Transverse colon (tissue), 4 donors: ENCODE measurements at regions not wholly inside any gene's neighbourhood (a gene's known extent, or its start where the extent isn't known, plus 50 kb on each side); places are given as distances from the start of the nearest gene placed in this dataset.
A peak's percentile ranks its signal among the peaks of the same experiment; 100 is the strongest.
"Not testable (repeated sequence)": the region's sequence is repeated elsewhere in the genome, so short reads cannot be mapped to it uniquely, and the experiment has no call there.

Source experiments
- DNase-seq: peaks from one replicate; pipeline ENCODE4 v3.0.0-alpha.2; 2019
- H3K27ac ChIP-seq, 4 donors: fragments of 200-600 bp; sonication (generic); 2 replicates each; pipeline ENCODE4 v1.5.1; 2016 to 2018; ENCODE audit warnings: inconsistent platforms in 4 of 4
- H3K27me3 ChIP-seq: fragments of 200-600 bp; sonication (generic); 2 replicates; pipeline ENCODE4 v1.5.1; 2017; ENCODE audit warnings: inconsistent platforms
- H3K36me3 ChIP-seq, 4 donors: fragments of 200-600 bp; sonication (generic); 2 replicates each; pipeline ENCODE4 v1.5.1; 2017 to 2019; ENCODE audit warnings: inconsistent platforms in 4 of 4
- H3K4me1 ChIP-seq, 4 donors: fragments of 200-600 bp; sonication (generic); 2 replicates each; pipeline ENCODE4 v1.5.1; 2017 to 2020; ENCODE audit warnings: inconsistent platforms in 4 of 4
- H3K4me3 ChIP-seq, 4 donors: fragments of 200-600 bp; sonication (generic); 1 replicate in 1 of 4; 2 replicates in 3 of 4; pipeline versions ENCODE4 v1.5.1 to v1.6.1; 2017 to 2019; ENCODE audit warnings: inconsistent platforms in 4 of 4
- H3K9me3 ChIP-seq, 2 donors: fragments of 200-600 bp; sonication (generic); 2 replicates each; pipeline ENCODE4 v1.5.1; 2017 to 2019; ENCODE audit warnings: inconsistent platforms in 2 of 2
- CTCF ChIP-seq, 5 experiments: fragments of 200-600 bp in 3 of 5; fragments of 450-650 bp in 2 of 5; sonication (generic) in 3 of 5; IDR thresholded peaks; 1 replicate in 2 of 5; 2 replicates in 3 of 5; pipeline ENCODE4 v1.5.1; 2016 to 2017; ENCODE audit warnings: antibody characterized with exemption in 5 of 5, inconsistent platforms in 3 of 5, mild to moderate bottlenecking in 2 of 5, moderate library complexity in 1 of 5
- EP300 ChIP-seq: sonication (generic); formaldehyde crosslinking; IDR thresholded peaks from one replicate; pipeline ENCODE4 v1.6.1; 2017; ENCODE audit warnings: antibody characterized with exemption, low read depth
- POLR2A ChIP-seq: fragments of 450-650 bp; IDR thresholded peaks from one replicate; pipeline ENCODE4 v1.6.1; 2016; ENCODE audit warnings: antibody characterized with exemption, mild to moderate bottlenecking, moderate library complexity
- POLR2AphosphoS5 ChIP-seq, 3 donors: sonication (generic); formaldehyde crosslinking; IDR thresholded peaks; one replicate each; pipeline ENCODE4 v1.6.1; 2016; ENCODE audit warnings: antibody characterized with exemption in 3 of 3
- WGBS, 2 donors: methylation state at CpG; one replicate each; pipeline ENCODE4 v1.1.5; 2018; ENCODE audit warnings: low coverage in 1 of 2; 5-methylcytosine and 5-hydroxymethylcytosine counted together
- in situ Hi-C, 4 donors: fragments of 200-750 bp; cut with MboI; loops; one replicate each; pipeline versions ENCODE4 v1.15.0 to v1.15.1; 2017; ENCODE audit warnings: low sequenced_read_pairs in 3 of 4, low pct_ligation_motif_present in 1 of 4, low pct_unique_long_range_greater_than_20kb in 1 of 4
- intact Hi-C: fragments of 100-400 bp; cut with DNase I; formaldehyde crosslinking; loops from one replicate; pipeline ENCODE4 v1.15.1; 2023; ENCODE audit warnings: low total_unique reads

- Histone ChIP-seq H3K4me3 (no peak overlapping the region), H3K9me3 (no peaks in the 10 kb centered on the region), H3K27ac (no peak overlapping the region), H3K36me3 (no peaks in the 10 kb centered on the region), H3K4me1 (no peaks in the 10 kb centered on the region), H3K27me3 (no peaks in the 10 kb centered on the region)
- WGBS, 2 donors, result 71 to 77% methylated on average over 1 of the region's 1 CpG
- TF ChIP-seq POLR2A, result no peak
- peak; percentile 7 to 60 (median 43) for TF ChIP-seq CTCF (IDR thresholded peaks at IDR 0.05)
- no peak for TF ChIP-seq EP300
- TF ChIP-seq POLR2AphosphoS5 (IDR thresholded peaks at IDR 0.05), result no peak
- no peak for DNase-seq
- intact Hi-C loops (no loop called here), in situ Hi-C loops (no loop called here)
These were observed 1496.5 kb downstream of the FAM181B start for GRCh38 chr11:81237139-81237538.

- H3K27me3 ChIP-seq, H3K27ac ChIP-seq, H3K9me3 ChIP-seq, H3K36me3 ChIP-seq, H3K4me3 ChIP-seq, intact Hi-C loops, H3K4me1 ChIP-seq, DNase-seq, in situ Hi-C loops: not testable (repeated sequence)
- WGBS, 2 donors, result 95 to 100% methylated on average over 10 to 13 of the region's 13 CpGs
These were observed 1506.3 kb downstream of the FAM181B start for GRCh38 chr11:81227409-81227808.

- 83 to 86% methylated on average over 3 of the region's 3 CpGs for WGBS, 2 donors
- in situ Hi-C loops, result no loop called here
- DNase-seq, result no peak
- H3K4me1 ChIP-seq, result no peaks in the 10 kb centered on the region
- intact Hi-C loops, result no loop called here
- no peaks in the 10 kb centered on the region for H3K9me3 ChIP-seq
- H3K4me3 ChIP-seq, result no peak overlapping the region
- no peak for TF ChIP-seq EP300
- TF ChIP-seq CTCF (IDR thresholded peaks at IDR 0.05), result no peak
- TF ChIP-seq POLR2A, result no peak
- no peak for TF ChIP-seq POLR2AphosphoS5 (IDR thresholded peaks at IDR 0.05)
- no peaks in the 10 kb centered on the region for H3K36me3 ChIP-seq
- H3K27ac ChIP-seq, result no peak overlapping the region
- H3K27me3 ChIP-seq, result no peaks in the 10 kb centered on the region
These were observed 1509.3 kb downstream of the FAM181B start for GRCh38 chr11:81224396-81224795.

- intact Hi-C loops (no loop called here), in situ Hi-C loops (no loop called here)
- Histone ChIP-seq H3K27me3 (no peaks in the 10 kb centered on the region), H3K4me1 (no peaks in the 10 kb centered on the region), H3K4me3 (no peak overlapping the region), H3K27ac (no peak overlapping the region), H3K36me3 (no peaks in the 10 kb centered on the region), H3K9me3 (no peaks in the 10 kb centered on the region)
- DNase-seq, result no peak
- TF ChIP-seq POLR2AphosphoS5 (IDR thresholded peaks at IDR 0.05) (no peak), CTCF (IDR thresholded peaks at IDR 0.05) (no peak), EP300 (no peak), POLR2A (no peak)
- 86% methylated on average over 3 of the region's 3 CpGs; no CpG with 5 or more reads in 1 of the 2 donors for WGBS, 2 donors
These were observed 1511.2 kb downstream of the FAM181B start for GRCh38 chr11:81222491-81222890.

GRCh38 chr11:81220146-81220895, 1513.3 kb downstream of the FAM181B start:
- in situ Hi-C loops, result no loop called here
- 81 to 89% methylated on average over 7 to 9 of the region's 9 CpGs for WGBS, 2 donors
- intact Hi-C loops, result no loop called here

More at GRCh38 chr11:81220146-81220895, 1513.3 kb downstream of the FAM181B start:
- no peak overlapping the region for H3K27ac ChIP-seq
- H3K4me3 ChIP-seq, result no peak overlapping the region
- no peaks in the 10 kb centered on the region for H3K9me3 ChIP-seq
- no peak for DNase-seq
- no peaks in the 10 kb centered on the region for H3K4me1 ChIP-seq
- no peaks in the 10 kb centered on the region for H3K27me3 ChIP-seq
- no peak for TF ChIP-seq POLR2AphosphoS5 (IDR thresholded peaks at IDR 0.05)
- TF ChIP-seq CTCF (IDR thresholded peaks at IDR 0.05), result no peak
- no peak for TF ChIP-seq POLR2A
- no peak for TF ChIP-seq EP300
- H3K36me3 ChIP-seq, result no peaks in the 10 kb centered on the region
